A673 (cell line): ENCODE measurements at regions not wholly inside any gene's neighbourhood (a gene's known extent, or its start where the extent isn't known, plus 50 kb on each side); places are given as distances from the start of the nearest gene placed in this dataset.

Experiments used
- BruUV-seq: library from RNA; stranded (reverse); fragments of 400-500 nt; replicated peaks from 2 replicates; lab custom pipeline; 2021; lab: Mats Ljungman, UMichigan
- CTCF ChIA-PET: fragments of 300-600 bp; sonication (Branson Sonifier 250); formaldehyde crosslinking; loops from one replicate; lab custom pipeline; 2022; ENCODE audit warnings: antibody characterized with exemption; lab: Charles Lee
- POLR2A ChIA-PET: fragments of 300-600 bp; sonication (Branson Sonifier 250); formaldehyde crosslinking; loops from one replicate; lab custom pipeline; 2022; ENCODE audit warnings: antibody characterized with exemption; ENCODE audit not compliant: low non-redundant PET; lab: Charles Lee
- DNase-seq: peaks from one replicate; pipeline ENCODE4 v3.0.0-alpha.2; 2015; ENCODE audit warnings: low spot score
- H3K27ac ChIP-seq: fragments of 200-600 bp; sonication (generic); 2 replicates; pipeline ENCODE4 v1.5.1; 2016; ENCODE audit warnings: mixed run types, low read depth, mild to moderate bottlenecking, mixed read lengths, antibody characterized with exemption, low read length; ENCODE audit not compliant: poor library complexity, severe bottlenecking
- H3K27me3 ChIP-seq: fragments of 200-600 bp; sonication (generic); replicated peaks from 2 replicates; pipeline ENCODE4 v1.6.1; 2017; ENCODE audit warnings: mixed run types, low read depth, mild to moderate bottlenecking, mixed read lengths, antibody characterized with exemption, low read length; ENCODE audit not compliant: insufficient read depth, poor library complexity
- H3K36me3 ChIP-seq: fragments of 200-600 bp; sonication (generic); 2 replicates; pipeline ENCODE4 v1.6.1; 2016; ENCODE audit warnings: mixed run types, mild to moderate bottlenecking, mixed read lengths, antibody characterized with exemption, low read length; ENCODE audit not compliant: insufficient read depth, poor library complexity, severe bottlenecking
- H3K4me1 ChIP-seq: fragments of 200-600 bp; sonication (generic); 2 replicates; pipeline ENCODE4 v1.6.1; 2017; ENCODE audit warnings: mixed run types, mild to moderate bottlenecking, mixed read lengths, antibody characterized with exemption, low read length; ENCODE audit not compliant: insufficient read depth, poor library complexity, severe bottlenecking
- H3K4me3 ChIP-seq: fragments of 200-600 bp; sonication (generic); 2 replicates; pipeline ENCODE4 v1.5.1; 2016; ENCODE audit warnings: low read depth, mixed run types, mild to moderate bottlenecking, mixed read lengths, low read length; ENCODE audit not compliant: poor library complexity, severe bottlenecking
- H3K9me3 ChIP-seq: fragments of 200-600 bp; sonication (generic); 2 replicates; pipeline ENCODE4 v1.6.1; 2016; ENCODE audit warnings: mixed run types, low read depth, mild to moderate bottlenecking, mixed read lengths, antibody characterized with exemption, low read length; ENCODE audit not compliant: poor library complexity, severe bottlenecking
- EZH2 ChIP-seq: fragments of 200-600 bp; sonication (generic); IDR thresholded peaks from 2 replicates; pipeline ENCODE4 v1.6.1; 2017; ENCODE audit warnings: borderline replicate concordance, low read depth, mild to moderate bottlenecking, mixed read lengths, antibody characterized with exemption, low read length; ENCODE audit not compliant: poor library complexity, severe bottlenecking
- intact Hi-C: fragments of 100-400 bp; cut with micrococcal nuclease; formaldehyde crosslinking; loops from one replicate; pipeline ENCODE4 v1.10.0; 2022; ENCODE audit not compliant: unreplicated experiment
- TF ChIP-seq, protein P1 (sequence below): fragments of 300-800, 200-600 bp; sonication (generic); conservative IDR thresholded peaks from 2 replicates; pipeline ENCODE4 v1.5.1; 2017; ENCODE audit warnings: low read depth, mild to moderate bottlenecking, antibody characterized with exemption, low read length, moderate library complexity, mixed read lengths

DNA sequence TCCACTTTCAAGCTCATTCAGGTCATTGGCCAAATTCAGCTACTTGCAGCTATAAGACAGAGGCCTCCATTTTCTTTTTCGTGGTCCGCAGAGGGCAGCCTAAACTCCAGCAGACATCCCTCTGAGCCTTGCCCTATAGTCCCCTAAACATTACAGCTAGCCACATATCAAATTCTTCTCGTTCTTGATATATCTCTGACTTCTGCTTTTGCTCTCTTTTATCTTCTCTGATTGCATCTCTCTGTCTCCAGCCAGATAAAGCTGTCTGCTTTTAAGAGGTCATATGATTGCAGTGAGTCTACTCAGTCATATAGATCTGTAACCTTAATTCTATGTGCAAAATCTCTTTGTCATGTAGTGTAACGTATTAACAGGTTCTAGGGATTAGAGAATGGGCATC, 358.4 kb upstream of the RGS17 start:
- TF ChIP-seq, protein P1, sequence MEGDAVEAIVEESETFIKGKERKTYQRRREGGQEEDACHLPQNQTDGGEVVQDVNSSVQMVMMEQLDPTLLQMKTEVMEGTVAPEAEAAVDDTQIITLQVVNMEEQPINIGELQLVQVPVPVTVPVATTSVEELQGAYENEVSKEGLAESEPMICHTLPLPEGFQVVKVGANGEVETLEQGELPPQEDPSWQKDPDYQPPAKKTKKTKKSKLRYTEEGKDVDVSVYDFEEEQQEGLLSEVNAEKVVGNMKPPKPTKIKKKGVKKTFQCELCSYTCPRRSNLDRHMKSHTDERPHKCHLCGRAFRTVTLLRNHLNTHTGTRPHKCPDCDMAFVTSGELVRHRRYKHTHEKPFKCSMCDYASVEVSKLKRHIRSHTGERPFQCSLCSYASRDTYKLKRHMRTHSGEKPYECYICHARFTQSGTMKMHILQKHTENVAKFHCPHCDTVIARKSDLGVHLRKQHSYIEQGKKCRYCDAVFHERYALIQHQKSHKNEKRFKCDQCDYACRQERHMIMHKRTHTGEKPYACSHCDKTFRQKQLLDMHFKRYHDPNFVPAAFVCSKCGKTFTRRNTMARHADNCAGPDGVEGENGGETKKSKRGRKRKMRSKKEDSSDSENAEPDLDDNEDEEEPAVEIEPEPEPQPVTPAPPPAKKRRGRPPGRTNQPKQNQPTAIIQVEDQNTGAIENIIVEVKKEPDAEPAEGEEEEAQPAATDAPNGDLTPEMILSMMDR, result no peak
- no peak for TF ChIP-seq EZH2
- intact Hi-C loops, result no loop called here
- H3K4me3 ChIP-seq, result no peak overlapping the region
- no TSS peak for BruUV-seq
- no peak for DNase-seq
- H3K27ac ChIP-seq, result no peak overlapping the region
- H3K9me3 ChIP-seq, result peaks cover 13% of the 10 kb centered on the region
- POLR2A ChIA-PET, result no interaction called here
- H3K36me3 ChIP-seq, result no peaks in the 10 kb centered on the region
- CTCF ChIA-PET, result no interaction called here
- no peaks in the 10 kb centered on the region for H3K27me3 ChIP-seq
- H3K4me1 ChIP-seq, result no peaks in the 10 kb centered on the region

DNA sequence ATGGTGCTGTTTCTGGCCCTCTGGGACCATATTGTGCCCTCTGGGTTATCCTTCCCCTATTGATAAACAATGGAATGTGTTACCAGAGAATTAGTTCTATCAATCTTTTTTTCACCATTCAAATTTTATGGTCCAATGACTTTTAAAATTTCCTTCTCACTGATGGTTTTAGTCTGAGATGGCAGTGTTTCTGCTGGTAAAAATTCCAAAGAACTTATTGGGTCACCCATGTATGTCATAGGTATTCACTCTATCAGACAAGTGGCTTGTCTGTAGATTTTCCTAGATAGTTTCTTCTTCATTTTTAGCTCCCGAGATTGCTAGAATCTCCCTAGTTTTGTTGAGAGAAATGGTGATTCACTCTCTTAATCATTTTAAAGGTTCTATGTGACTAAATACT, 357.2 kb upstream of the RGS17 start:
- CTCF ChIA-PET, result no interaction called here
- no peak overlapping the region for H3K27ac ChIP-seq
- intact Hi-C loops, result no loop called here

DNA sequence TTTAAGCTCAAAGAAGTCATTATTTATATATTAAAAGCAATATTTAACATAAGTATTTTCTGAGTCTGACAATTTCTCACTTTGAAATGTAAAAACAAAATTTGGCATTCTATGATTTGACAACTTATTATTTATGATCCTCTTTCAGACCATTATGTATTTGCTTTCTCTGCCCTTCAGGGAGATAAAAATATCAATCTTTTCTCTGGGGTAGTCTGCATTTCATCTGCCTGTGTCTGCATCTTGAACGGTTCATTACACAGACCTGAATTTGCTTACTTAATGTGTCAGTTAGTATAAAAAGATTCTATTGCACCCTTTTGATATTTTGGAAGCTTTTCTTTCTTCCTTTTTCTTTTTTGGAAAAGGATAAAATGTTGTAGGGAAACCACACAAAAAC, 354.0 kb upstream of the RGS17 start:
- Histone ChIP-seq H3K9me3 (peaks cover 13% of the 10 kb centered on the region), H3K4me1 (no peaks in the 10 kb centered on the region), H3K4me3 (no peak overlapping the region), H3K27me3 (no peaks in the 10 kb centered on the region), H3K27ac (no peak overlapping the region), H3K36me3 (no peaks in the 10 kb centered on the region)
- POLR2A ChIA-PET, result no interaction called here
- CTCF ChIA-PET, result no interaction called here
- no peak for DNase-seq
- BruUV-seq, result no TSS peak
- no peak for TF ChIP-seq EZH2
- TF ChIP-seq, protein P1, result no peak
- intact Hi-C loops, result no loop called here

More for the DNA sequence above, 357.2 kb upstream of the RGS17 start:
- BruUV-seq, result no TSS peak
- Histone ChIP-seq H3K4me3 (no peak overlapping the region), H3K27me3 (no peaks in the 10 kb centered on the region), H3K36me3 (no peaks in the 10 kb centered on the region), H3K9me3 (peaks cover 13% of the 10 kb centered on the region), H3K4me1 (no peaks in the 10 kb centered on the region)
- POLR2A ChIA-PET, result no interaction called here
- TF ChIP-seq EZH2, result no peak
- TF ChIP-seq, protein P1, result no peak
- DNase-seq, result no peak
